H1 (cell line): ENCODE measurements at regions not wholly inside any gene's neighbourhood (a gene's known extent, or its start where the extent isn't known, plus 50 kb on each side); places are given as distances from the start of the nearest gene placed in this dataset.

Source experiments
- CTCF ChIA-PET: fragments of 300-600 bp; sonication (Branson Sonifier 250); formaldehyde crosslinking; loops from one replicate; lab custom pipeline; 2021; ENCODE audit not compliant: partially characterized antibody; lab: Charles Lee
- POLR2A ChIA-PET: fragments of 300-600 bp; sonication (Branson Sonifier 250); formaldehyde crosslinking; loops from one replicate; lab custom pipeline; 2021; ENCODE audit warnings: inconsistent platforms; ENCODE audit not compliant: partially characterized antibody; lab: Charles Lee
- DNase-seq, 2 experiments: peaks; one replicate each; pipeline versions ENCODE4 v3.0.0 to v3.0.0-alpha.2; 2010 to 2022; ENCODE audit warnings: low spot score in 2 of 2, low read depth in 1 of 2, mixed read lengths in 1 of 2
- FAIRE-seq: peaks from 2 replicates; lab custom pipeline; 2011; peaks lifted over from hg19 to GRCh38; lab: Jason Lieb, UNC
- H2AFZ ChIP-seq: 2 replicates; pipeline ENCODE4 v1.8.1; 2012; ENCODE audit warnings: low read length, inconsistent platforms
- H2AK5ac ChIP-seq: 2 replicates; pipeline ENCODE4 v1.6.1; 2013; ENCODE audit warnings: low read depth, low read length
- H2BK120ac ChIP-seq: replicated peaks from 2 replicates; pipeline ENCODE3; 2013; ENCODE audit warnings: low read depth, low read length, inconsistent platforms
- H2BK12ac ChIP-seq: 2 replicates; pipeline ENCODE4 v1.6.1; 2013; ENCODE audit warnings: low read depth, low read length
- H2BK15ac ChIP-seq: 2 replicates; pipeline ENCODE4 v1.6.1; 2013; ENCODE audit warnings: low read length
- H2BK20ac ChIP-seq: 2 replicates; pipeline ENCODE4 v1.6.1; 2013; ENCODE audit warnings: low read length
- H2BK5ac ChIP-seq: 2 replicates; pipeline ENCODE4 v1.6.1; 2013; ENCODE audit warnings: low read depth, low read length
- H3K14ac ChIP-seq: 2 replicates; pipeline ENCODE4 v1.6.1; 2013; ENCODE audit warnings: inconsistent platforms; ENCODE audit not compliant: insufficient read length
- H3K18ac ChIP-seq: 2 replicates; pipeline ENCODE4 v1.6.1; 2013; ENCODE audit warnings: low read length; ENCODE audit errors: extremely low read depth
- H3K23ac ChIP-seq: 2 replicates; pipeline ENCODE4 v1.6.1; 2013; ENCODE audit warnings: inconsistent platforms; ENCODE audit not compliant: insufficient read length
- H3K23me2 ChIP-seq: 2 replicates; pipeline ENCODE4 v1.6.1; 2013; ENCODE audit warnings: low read depth, low read length
- H3K27ac ChIP-seq: 2 replicates; pipeline ENCODE4 v1.6.1; 2011; ENCODE audit warnings: low read depth, low read length, inconsistent platforms
- H3K27me3 ChIP-seq, 4 experiments: replicated peaks in 1 of 4; 1 replicate in 1 of 4; 2 replicates in 3 of 4; pipeline versions ENCODE4 v1.6.1 to v1.8.1; 2011 to 2013; ENCODE audit warnings: low read length in 3 of 4, mild to moderate bottlenecking in 3 of 4, inconsistent platforms in 2 of 4, mixed read lengths in 2 of 4, moderate library complexity in 1 of 4; ENCODE audit not compliant: control insufficient read depth in 3 of 4, insufficient read depth in 3 of 4; ENCODE audit errors: extremely low read depth in 1 of 4
- H3K36me3 ChIP-seq, 4 experiments: 2 replicates each; pipeline versions ENCODE4 v1.6.1 to v1.8.1; 2011 to 2013; ENCODE audit warnings: mild to moderate bottlenecking in 4 of 4, low read length in 3 of 4, moderate library complexity in 2 of 4, control low read depth in 1 of 4, inconsistent platforms in 1 of 4; ENCODE audit not compliant: insufficient read depth in 4 of 4, control insufficient read depth in 2 of 4
- H3K4ac ChIP-seq: replicated peaks from 2 replicates; pipeline ENCODE3; 2013; ENCODE audit warnings: low read length, low read depth, mixed read lengths, inconsistent platforms; ENCODE audit not compliant: insufficient read length
- H3K4me1 ChIP-seq, 4 experiments: replicated peaks in 1 of 4; 1 replicate in 1 of 4; 2 replicates in 3 of 4; pipeline versions ENCODE4 v1.6.1 to v1.8.1; 2011 to 2013; ENCODE audit warnings: low read length in 3 of 4, inconsistent platforms in 2 of 4, mixed read lengths in 1 of 4; ENCODE audit not compliant: insufficient read depth in 4 of 4, control insufficient read depth in 3 of 4
- H3K4me2 ChIP-seq, 2 experiments: 2 replicates each; pipeline versions ENCODE4 v1.6.1 to v1.8.1; 2011 to 2013; ENCODE audit warnings: low read depth in 2 of 2, low read length in 2 of 2, control low read depth in 1 of 2, inconsistent platforms in 1 of 2, mild to moderate bottlenecking in 1 of 2; ENCODE audit not compliant: insufficient read depth in 1 of 2
- H3K4me3 ChIP-seq, 4 experiments: fragments of 200-600, 300-600 bp in 1 of 4; sonication (generic), shearing (Covaris generic), sonication (Bioruptor Twin) in 1 of 4; 2 replicates each; pipeline versions ENCODE4 v1.5.1 to v1.8.1; 2011 to 2016; ENCODE audit warnings: low read length in 4 of 4, low read depth in 3 of 4, control low read depth in 2 of 4, inconsistent platforms in 2 of 4, mild to moderate bottlenecking in 2 of 4, mixed read lengths in 1 of 4, moderate library complexity in 1 of 4; ENCODE audit not compliant: insufficient read depth in 2 of 4; ENCODE audit errors: extremely low read depth in 1 of 4
- H3K56ac ChIP-seq: replicated peaks from 2 replicates; pipeline ENCODE3; 2013; ENCODE audit warnings: low read depth, mild to moderate bottlenecking, mixed read lengths, low read length, inconsistent platforms; ENCODE audit not compliant: insufficient read length
- H3K79me1 ChIP-seq: 2 replicates; pipeline ENCODE4 v1.6.1; 2013; ENCODE audit warnings: low read depth, low read length, control low read depth
- H3K79me2 ChIP-seq, 2 experiments: 2 replicates each; pipeline versions ENCODE4 v1.6.1 to v1.8.1; 2012 to 2013; ENCODE audit warnings: low read length in 2 of 2, mild to moderate bottlenecking in 2 of 2, inconsistent platforms in 1 of 2; ENCODE audit not compliant: insufficient read depth in 2 of 2, control insufficient read depth in 1 of 2
- H3K9ac ChIP-seq, 4 experiments: replicated peaks in 1 of 4; 1 replicate in 1 of 4; 2 replicates in 3 of 4; pipeline versions ENCODE4 v1.6.1 to v1.8.1; 2011 to 2013; ENCODE audit warnings: low read depth in 3 of 4, low read length in 3 of 4, control low read depth in 2 of 4, mild to moderate bottlenecking in 2 of 4, moderate library complexity in 2 of 4, inconsistent platforms in 1 of 4; ENCODE audit errors: extremely low read depth in 1 of 4
- H3K9me3 ChIP-seq, 2 experiments: 2 replicates each; pipeline versions ENCODE4 v1.6.1 to v1.8.1; 2012 to 2013; ENCODE audit warnings: mild to moderate bottlenecking in 2 of 2, moderate library complexity in 2 of 2, control low read depth in 1 of 2, inconsistent platforms in 1 of 2, low read depth in 1 of 2, low read length in 1 of 2, mixed read lengths in 1 of 2; ENCODE audit not compliant: insufficient read depth in 2 of 2
- H4K20me1 ChIP-seq, 2 experiments: replicated peaks in 1 of 2; 2 replicates each; pipeline versions ENCODE3 to v1.8.1; 2011 to 2013; ENCODE audit warnings: inconsistent platforms in 2 of 2, low read length in 2 of 2, mild to moderate bottlenecking in 1 of 2; ENCODE audit not compliant: insufficient read depth in 2 of 2, control insufficient read depth in 1 of 2
- H4K5ac ChIP-seq: 2 replicates; pipeline ENCODE4 v1.6.1; 2013; ENCODE audit warnings: low read length, low read depth, mixed read lengths, inconsistent platforms; ENCODE audit not compliant: insufficient read length
- H4K8ac ChIP-seq: 2 replicates; pipeline ENCODE4 v1.8.0; 2013; ENCODE audit warnings: mild to moderate bottlenecking, moderate library complexity, low read length, inconsistent platforms; ENCODE audit not compliant: insufficient read depth; ENCODE audit errors: extremely low read depth
- H4K91ac ChIP-seq: replicated peaks from 2 replicates; pipeline ENCODE3; 2013; ENCODE audit warnings: low read length, mixed read lengths, inconsistent platforms; ENCODE audit not compliant: insufficient read length
- BRCA1 ChIP-seq: IDR thresholded peaks from 2 replicates; pipeline ENCODE4 v1.6.1; 2012; ENCODE audit warnings: low read depth, low read length, improper control_type of control experiment
- CBX5 ChIP-seq: fragments of 300-800, 300-1000 bp; sonication (generic); IDR thresholded peaks from 2 replicates; pipeline ENCODE4 v1.7.1; 2016; ENCODE audit warnings: antibody characterized with exemption, low read length, low read depth
- CEBPB ChIP-seq: IDR thresholded peaks from 2 replicates; pipeline ENCODE4 v1.6.1; 2012; ENCODE audit warnings: low read depth, low read length
- EZH2 ChIP-seq: fragments of 200-600 bp; sonication (generic); IDR thresholded peaks from 2 replicates; pipeline ENCODE4 v1.7.1; 2012; ENCODE audit warnings: low read depth, mild to moderate bottlenecking, moderate library complexity, low read length, inconsistent platforms; ENCODE audit not compliant: severe bottlenecking
- HDAC2 ChIP-seq, 2 experiments: fragments of 300-600 bp in 1 of 2; sonication (generic) in 1 of 2; IDR thresholded peaks; 2 replicates each; pipeline ENCODE4 v1.6.1; 2011 to 2012; ENCODE audit warnings: low read depth in 2 of 2, low read length in 2 of 2, mild to moderate bottlenecking in 2 of 2, moderate library complexity in 2 of 2, borderline replicate concordance in 1 of 2, inconsistent platforms in 1 of 2
- KDM4A ChIP-seq: IDR thresholded peaks from one replicate; pipeline ENCODE4 v1.7.1; 2012; ENCODE audit warnings: low read depth, mild to moderate bottlenecking, moderate library complexity, low read length, inconsistent platforms; ENCODE audit not compliant: severe bottlenecking
- KDM5A ChIP-seq: fragments of 200-600 bp; IDR thresholded peaks from 2 replicates; pipeline ENCODE4 v1.7.1; 2012; ENCODE audit warnings: mild to moderate bottlenecking, low read length, inconsistent platforms, mixed read lengths
- MAX ChIP-seq: IDR thresholded peaks from 2 replicates; pipeline ENCODE4 v1.6.1; 2012; ENCODE audit warnings: inconsistent platforms
- NANOG ChIP-seq: IDR thresholded peaks from 2 replicates; pipeline ENCODE4 v1.6.1; 2011; ENCODE audit warnings: low read length, low read depth, mild to moderate bottlenecking, inconsistent platforms; ENCODE audit not compliant: insufficient read depth, poor library complexity, severe bottlenecking
- RFX5 ChIP-seq: IDR thresholded peaks from 2 replicates; pipeline ENCODE4 v1.6.1; 2011; ENCODE audit warnings: low read depth, low read length, improper control_type of control experiment, borderline replicate concordance
- SIRT6 ChIP-seq: IDR thresholded peaks from one replicate; pipeline ENCODE4 v1.7.1; 2012; ENCODE audit warnings: low read length, inconsistent platforms
- SP1 ChIP-seq: IDR thresholded peaks from 2 replicates; pipeline ENCODE4 v1.6.1; 2011; ENCODE audit warnings: low read depth, low read length
- ZNF274 ChIP-seq: IDR thresholded peaks from 2 replicates; pipeline ENCODE4 v1.7.0; 2012; ENCODE audit warnings: low read length, borderline replicate concordance; ENCODE audit errors: extremely low read depth
- WGBS, 2 experiments: shearing (Covaris generic) in 1 of 2; methylation state at CpG; one replicate each; pipeline versions ENCODE4 v1.1.6 to v1.1.7; 2013 to 2015; ENCODE audit warnings: low lambda C conversion rate in 2 of 2, mixed read lengths in 2 of 2, inconsistent platforms in 1 of 2, low coverage in 1 of 2, missing lambda C conversion rate in 1 of 2; ENCODE audit not compliant: insufficient replicate concordance in 2 of 2, insufficient coverage in 1 of 2, insufficient read length in 1 of 2; ENCODE audit errors: extremely low coverage in 1 of 2, missing lambda C conversion rate in 1 of 2; 5-methylcytosine and 5-hydroxymethylcytosine counted together

- CTCF ChIA-PET = interaction anchor here (0.6 to 9.4 kb wide), 17 partner anchors 9 to 165 kb away, joined by 3 to 56 read pairs (median 4); no protein-coding TSS in a partner anchor
- Histone ChIP-seq H3K79me2 (no peaks in the 10 kb centered on the region), H2BK120ac (peak overlapping the region; percentile 69), H3K27ac (no peak overlapping the region), H3K18ac (peak overlapping the region; percentile 68), H3K79me1 (no peaks in the 10 kb centered on the region), H3K23me2 (peaks cover 6% of the 10 kb centered on the region), H2BK12ac (peak overlapping the region; percentile 95; the same call in 1 of the 2 replicates), H3K36me3 (no peaks in the 10 kb centered on the region; a peak in 1 of 8 replicates), H3K27me3 (peaks cover 0 to 25% (median 12%) of the 10 kb centered on the region in 4 experiments; a peak in 6 of 7 replicates), H3K4me2 (no peak overlapping the region; a peak in 1 of 4 replicates), H2AK5ac (no peak overlapping the region), H2BK5ac (peak overlapping the region; percentile 62; the same call in 1 of the 2 replicates), H4K91ac (peak overlapping the region; percentile 15), H4K8ac (peak overlapping the region; percentile 76; the same call in 1 of the 2 replicates), H3K9ac (no peak overlapping the region), H3K4me1 (peaks cover 7 to 33% (median 24%) of the 10 kb centered on the region in 4 experiments), H4K5ac (no peak overlapping the region), H2BK15ac (no peak overlapping the region), H2BK20ac (no peak overlapping the region), H3K56ac (no peak overlapping the region), H2AFZ (peak overlapping the region; percentile 70), H3K14ac (no peak overlapping the region), H3K4ac (no peak overlapping the region), H3K23ac (no peak overlapping the region), H3K9me3 (no peaks in the 10 kb centered on the region), H3K4me3 (no peak overlapping the region), H4K20me1 (no peaks in the 10 kb centered on the region)
- DNase-seq = peak in 1 of 2 experiments; percentile 70
- POLR2A ChIA-PET = interaction anchor here (0.7 to 2.5 kb wide), 2 partner anchors 11 to 37 kb away, joined by 3 to 10 read pairs; no protein-coding TSS in a partner anchor
- 54% methylated on average over 26 of the region's 26 CpGs; no CpG with 5 or more reads in 1 of the 2 experiments for WGBS, 2 experiments
- no peak for FAIRE-seq
- no peak for TF ChIP-seq BRCA1
- no peak for TF ChIP-seq KDM5A
- no peak for TF ChIP-seq SIRT6
- TF ChIP-seq RFX5 = no peak
- no peak for TF ChIP-seq CBX5
- peak; percentile 98 for TF ChIP-seq MAX
- TF ChIP-seq HDAC2 (IDR thresholded peaks at IDR 0.05; ENCODE audit: borderline replicate concordance in 1 of 2, low read depth in 2 of 2, low read length in 2 of 2) = no peak
- no peak for TF ChIP-seq EZH2
- TF ChIP-seq KDM4A = no peak
- peak; percentile 71; the same call in 1 of the 2 replicates for TF ChIP-seq SP1
- TF ChIP-seq ZNF274 = no peak
- no peak for TF ChIP-seq NANOG
- TF ChIP-seq CEBPB = no peak
Measured at GRCh38 chr5:176739461-176740051, 70.8 kb upstream of the UNC5A start.
